NT2/D1 (cell line): ENCODE measurements at regions not wholly inside any gene's neighbourhood (a gene's known extent, or its start where the extent isn't known, plus 50 kb on each side); places are given as distances from the start of the nearest gene placed in this dataset.

Source experiments
- YY1 ChIP-seq: IDR thresholded peaks from 2 replicates; pipeline ENCODE4 v1.6.1; 2011; ENCODE audit not compliant: insufficient read length, insufficient read depth
- ZNF274 ChIP-seq: IDR thresholded peaks from 2 replicates; pipeline ENCODE4 v1.6.1; 2011; ENCODE audit warnings: mild to moderate bottlenecking, low read depth, low read length

- TF ChIP-seq YY1 (no peak), ZNF274 (no peak)
Observed at GRCh38 chr3:168834558-168834957, 738.8 kb upstream of the GOLIM4 start.
